Calu3 (cell line): ENCODE measurements at regions not wholly inside any gene's neighbourhood (a gene's known extent, or its start where the extent isn't known, plus 50 kb on each side); places are given as distances from the start of the nearest gene placed in this dataset.
"Not testable (repeated sequence)": the region's sequence is repeated elsewhere in the genome, so short reads cannot be mapped to it uniquely, and the experiment has no call there.

ENCODE experiments used
- BruUV-seq: library from RNA; stranded (reverse); fragments of 400-500 nt; replicated peaks from 2 replicates; lab custom pipeline; 2021; lab: Mats Ljungman, UMichigan
- CTCF ChIA-PET: fragments of 300-600 bp; sonication (Branson Sonifier 250); formaldehyde crosslinking; loops from one replicate; lab custom pipeline; 2022; ENCODE audit warnings: antibody characterized with exemption; lab: Charles Lee
- DNase-seq: peaks from one replicate; pipeline ENCODE4 v3.0.0; 2022
- H3K27ac Mint-ChIP-seq: one replicate; pipeline ENCODE4 v1.8.0; 2022; ENCODE audit warnings: mixed read lengths; ENCODE audit not compliant: unreplicated experiment
- H3K27me3 Mint-ChIP-seq: one replicate; pipeline ENCODE4 v1.8.0; 2022; ENCODE audit warnings: mixed read lengths; ENCODE audit not compliant: unreplicated experiment
- H3K36me3 Mint-ChIP-seq: one replicate; pipeline ENCODE4 v1.8.0; 2022; ENCODE audit warnings: mild to moderate bottlenecking, moderate library complexity, mixed read lengths; ENCODE audit not compliant: insufficient read depth, unreplicated experiment
- H3K4me1 Mint-ChIP-seq: one replicate; pipeline ENCODE4 v1.8.0; 2022; ENCODE audit warnings: mild to moderate bottlenecking, low read depth, mixed read lengths; ENCODE audit not compliant: unreplicated experiment
- H3K4me3 Mint-ChIP-seq: one replicate; pipeline ENCODE4 v1.8.0; 2022; ENCODE audit warnings: mild to moderate bottlenecking, low read depth, moderate library complexity, mixed read lengths; ENCODE audit not compliant: unreplicated experiment
- H3K9me3 Mint-ChIP-seq: one replicate; pipeline ENCODE4 v1.8.0; 2022; ENCODE audit warnings: low read depth, mixed read lengths; ENCODE audit not compliant: unreplicated experiment
- intact Hi-C: fragments of 100-400 bp; cut with micrococcal nuclease; formaldehyde crosslinking; loops from one replicate; pipeline ENCODE4 v1.10.0; 2022; ENCODE audit not compliant: unreplicated experiment
- TF ChIP-seq, protein P1 (sequence below): fragments of 200-600 bp; IDR thresholded peaks from one replicate; pipeline ENCODE4 v1.8.0; 2022; ENCODE audit warnings: antibody characterized with exemption; ENCODE audit not compliant: unreplicated experiment

DNA sequence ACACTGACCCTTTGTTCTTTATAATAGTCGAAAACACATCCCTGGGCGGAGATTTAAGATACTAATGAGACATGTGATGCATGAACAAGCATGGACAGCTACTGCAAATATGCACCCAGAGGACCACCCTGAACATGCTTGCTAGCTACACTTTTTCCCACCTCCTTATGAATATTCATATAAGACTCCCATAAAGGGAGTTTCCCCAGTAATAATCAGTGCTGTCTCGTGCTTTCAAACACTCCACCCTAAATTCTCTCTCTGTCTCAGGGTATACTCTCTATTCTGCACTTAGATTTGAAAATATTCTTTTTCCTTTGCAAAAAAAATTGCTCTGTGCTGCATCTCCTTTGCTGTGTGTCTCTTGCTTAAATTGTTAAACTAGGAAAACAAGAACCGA, 64.4 kb upstream of the CT45A1 start:
- intact Hi-C loops, result no loop called here
- H3K9me3 Mint-ChIP-seq, result peaks cover 2% of the 10 kb centered on the region
- H3K27ac Mint-ChIP-seq, result no peak overlapping the region
- H3K36me3 Mint-ChIP-seq, result no peaks in the 10 kb centered on the region
- no peaks in the 10 kb centered on the region for H3K4me1 Mint-ChIP-seq
- H3K4me3 Mint-ChIP-seq, result no peak overlapping the region
- no peak for DNase-seq
- TF ChIP-seq, protein P1, sequence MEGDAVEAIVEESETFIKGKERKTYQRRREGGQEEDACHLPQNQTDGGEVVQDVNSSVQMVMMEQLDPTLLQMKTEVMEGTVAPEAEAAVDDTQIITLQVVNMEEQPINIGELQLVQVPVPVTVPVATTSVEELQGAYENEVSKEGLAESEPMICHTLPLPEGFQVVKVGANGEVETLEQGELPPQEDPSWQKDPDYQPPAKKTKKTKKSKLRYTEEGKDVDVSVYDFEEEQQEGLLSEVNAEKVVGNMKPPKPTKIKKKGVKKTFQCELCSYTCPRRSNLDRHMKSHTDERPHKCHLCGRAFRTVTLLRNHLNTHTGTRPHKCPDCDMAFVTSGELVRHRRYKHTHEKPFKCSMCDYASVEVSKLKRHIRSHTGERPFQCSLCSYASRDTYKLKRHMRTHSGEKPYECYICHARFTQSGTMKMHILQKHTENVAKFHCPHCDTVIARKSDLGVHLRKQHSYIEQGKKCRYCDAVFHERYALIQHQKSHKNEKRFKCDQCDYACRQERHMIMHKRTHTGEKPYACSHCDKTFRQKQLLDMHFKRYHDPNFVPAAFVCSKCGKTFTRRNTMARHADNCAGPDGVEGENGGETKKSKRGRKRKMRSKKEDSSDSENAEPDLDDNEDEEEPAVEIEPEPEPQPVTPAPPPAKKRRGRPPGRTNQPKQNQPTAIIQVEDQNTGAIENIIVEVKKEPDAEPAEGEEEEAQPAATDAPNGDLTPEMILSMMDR, result no peak
- CTCF ChIA-PET, result no interaction called here
- no peaks in the 10 kb centered on the region for H3K27me3 Mint-ChIP-seq
- BruUV-seq, result no TSS peak

DNA sequence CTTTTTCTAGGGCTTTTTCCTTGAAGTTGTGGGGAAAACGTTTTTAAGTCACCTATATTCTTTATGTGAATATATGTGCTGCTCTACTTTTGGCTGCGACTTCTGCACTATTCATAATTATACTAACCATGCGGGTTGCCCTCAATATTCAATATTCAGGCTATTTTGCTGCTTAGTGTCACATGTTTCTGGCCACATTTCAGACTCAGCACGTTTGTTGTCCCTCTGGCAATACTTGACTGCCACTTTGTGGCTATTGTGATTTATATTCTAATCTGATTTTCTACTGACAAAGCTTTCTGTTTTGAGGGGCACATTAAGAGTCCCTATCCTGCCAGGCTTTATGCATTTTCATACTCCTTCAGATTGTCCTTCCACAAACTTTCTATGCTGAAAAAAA, 63.9 kb upstream of the CT45A1 start:
- intact Hi-C loops, result no loop called here
- Mint-ChIP-seq H3K9me3 (peaks cover 2% of the 10 kb centered on the region), H3K4me3 (no peak overlapping the region), H3K27ac (no peak overlapping the region), H3K4me1 (no peaks in the 10 kb centered on the region), H3K27me3 (no peaks in the 10 kb centered on the region), H3K36me3 (no peaks in the 10 kb centered on the region)
- CTCF ChIA-PET, result no interaction called here
- DNase-seq, result no peak
- no TSS peak for BruUV-seq
- TF ChIP-seq, protein P1, result no peak

DNA sequence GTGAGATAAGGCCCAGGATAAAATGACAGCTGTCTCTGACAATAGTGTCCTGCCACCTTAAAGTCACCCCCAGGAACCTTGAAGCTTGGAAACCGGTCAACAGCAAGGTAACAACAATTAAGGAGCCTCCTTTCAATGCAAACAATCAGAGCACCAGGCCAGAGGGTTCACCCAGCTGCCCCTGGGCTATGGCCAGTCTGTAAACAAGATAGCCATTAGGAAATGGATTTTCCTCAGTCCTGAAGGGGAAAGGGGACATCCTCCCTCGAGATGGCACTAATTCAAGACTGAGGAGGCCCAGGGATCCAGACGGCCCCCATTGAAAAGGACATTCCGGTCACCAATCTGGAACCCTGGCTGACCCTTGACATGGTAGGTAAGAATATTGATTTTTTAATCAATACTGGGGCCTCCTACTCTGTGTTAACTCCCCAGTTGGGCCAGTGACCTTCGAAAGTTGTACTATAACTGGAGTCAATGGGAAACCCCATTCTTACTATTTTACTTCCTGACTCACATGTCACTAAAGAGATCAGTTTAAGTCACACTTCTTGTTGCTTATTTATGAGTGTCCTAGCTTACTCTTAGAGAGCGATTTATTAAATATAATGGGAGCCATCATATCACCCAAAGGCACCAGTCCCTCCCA, 61.7 kb upstream of the CT45A1 start:
- DNase-seq, result no peak
- H3K27me3 Mint-ChIP-seq, result no peaks in the 10 kb centered on the region
- no peak overlapping the region for H3K27ac Mint-ChIP-seq
- CTCF ChIA-PET, result no interaction called here
- H3K4me3 Mint-ChIP-seq, result no peak overlapping the region
- no peaks in the 10 kb centered on the region for H3K9me3 Mint-ChIP-seq
- H3K4me1 Mint-ChIP-seq, result no peaks in the 10 kb centered on the region
- intact Hi-C loops, result no loop called here
- TF ChIP-seq, protein P1, result no peak
- no peaks in the 10 kb centered on the region for H3K36me3 Mint-ChIP-seq
- no TSS peak for BruUV-seq

DNA sequence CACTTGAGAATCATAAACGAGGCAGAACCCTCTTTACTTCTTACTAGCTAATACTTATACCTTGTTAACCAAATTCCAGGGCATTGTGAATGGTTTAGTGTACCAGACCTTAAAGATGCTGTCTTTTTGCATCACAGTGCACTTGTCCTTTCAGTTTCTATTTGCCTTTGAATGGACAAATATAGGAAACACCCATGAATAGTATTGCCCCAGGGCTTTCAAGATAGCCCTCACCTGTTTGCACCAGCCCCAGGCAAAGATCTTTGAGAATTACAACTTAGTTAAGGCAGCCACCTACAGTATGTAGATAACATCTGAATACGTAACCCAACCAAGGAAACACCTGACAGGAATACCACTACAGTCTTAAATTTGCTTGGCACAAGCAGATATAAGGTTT, 60.8 kb upstream of the CT45A1 start:
- intact Hi-C loops, result no loop called here
- CTCF ChIA-PET, result no interaction called here
- TF ChIP-seq, protein P1, result no peak
- H3K4me3 Mint-ChIP-seq, result no peak overlapping the region
- H3K9me3 Mint-ChIP-seq, result no peaks in the 10 kb centered on the region
- BruUV-seq, result no TSS peak
- DNase-seq, result no peak
- no peaks in the 10 kb centered on the region for H3K27me3 Mint-ChIP-seq
- no peak overlapping the region for H3K27ac Mint-ChIP-seq
- no peaks in the 10 kb centered on the region for H3K36me3 Mint-ChIP-seq
- H3K4me1 Mint-ChIP-seq, result no peaks in the 10 kb centered on the region

DNA sequence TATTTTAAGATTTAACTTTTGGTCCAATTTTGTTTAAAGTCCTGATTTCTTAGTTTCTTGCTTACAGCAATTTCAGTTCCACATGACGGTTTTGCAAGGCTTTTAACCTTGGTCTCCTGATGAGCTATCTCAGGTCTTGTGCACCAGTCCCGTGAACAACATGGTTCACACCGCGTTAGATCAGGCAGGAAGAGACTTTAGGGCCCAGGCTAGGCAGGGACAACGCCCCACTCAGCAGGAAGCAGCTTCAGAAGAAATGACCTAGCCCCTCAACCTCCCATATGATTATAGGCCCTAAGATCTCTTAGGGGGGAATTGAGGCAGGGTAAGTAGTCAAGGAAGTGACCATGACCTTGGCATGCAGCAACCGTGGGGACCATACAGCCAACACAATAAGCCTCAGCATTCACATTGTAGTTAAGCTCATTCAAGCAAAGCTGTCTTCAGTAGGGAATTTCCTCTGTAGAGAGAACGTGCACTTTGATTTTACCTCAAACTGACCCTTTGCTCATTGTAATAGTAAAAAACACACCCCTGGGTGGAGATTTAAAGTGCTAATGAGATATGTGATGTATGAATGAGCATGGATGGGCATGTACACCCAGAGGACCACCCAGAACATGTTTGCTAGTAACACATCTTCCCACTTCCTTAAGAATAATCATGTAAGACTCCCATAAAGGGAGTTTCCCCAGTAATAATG, 55.3 kb upstream of the CT45A1 start:
- BruUV-seq, H3K36me3 Mint-ChIP-seq, H3K4me1 Mint-ChIP-seq, intact Hi-C loops, H3K27me3 Mint-ChIP-seq, H3K9me3 Mint-ChIP-seq, DNase-seq, H3K27ac Mint-ChIP-seq, H3K4me3 Mint-ChIP-seq, CTCF ChIA-PET: not testable (repeated sequence)
